ENCODE measurements at regions not wholly inside any gene's neighbourhood (a gene's known extent, or its start where the extent isn't known, plus 50 kb on each side); places are given as distances from the start of the nearest gene placed in this dataset.

- no peak for DNase-seq
- TF ChIP-seq CTCF (IDR thresholded peaks at IDR 0.05), result no peak
- no peaks in the 10 kb centered on the region for H3K36me3 ChIP-seq
- no peaks in the 10 kb centered on the region for H3K9me3 ChIP-seq
- no peak overlapping the region for H3K4me3 ChIP-seq
- 76 to 77% methylated on average over 1 of the region's 1 CpG for WGBS, 2 donors
- H3K27ac ChIP-seq, result no peak overlapping the region
- ATAC-seq (ENCODE audit: low FRiP score in 2 of 2), result no peak
- H3K4me1 ChIP-seq, result no peaks in the 10 kb centered on the region
- H3K27me3 ChIP-seq, result no peaks in the 10 kb centered on the region
Observed at GRCh38 chr18:39527465-39527864, 1961.9 kb upstream of the CELF4 start.

- Histone ChIP-seq H3K27ac (no peak overlapping the region), H3K4me1 (no peaks in the 10 kb centered on the region), H3K36me3 (no peaks in the 10 kb centered on the region), H3K9me3 (no peaks in the 10 kb centered on the region), H3K4me3 (no peak overlapping the region), H3K27me3 (no peaks in the 10 kb centered on the region)
- TF ChIP-seq EP300 (IDR thresholded peaks at IDR 0.05) (no peak), CTCF (IDR thresholded peaks at IDR 0.05) (no peak), POLR2A (IDR thresholded peaks at IDR 0.05) (no peak), POLR2AphosphoS5 (IDR thresholded peaks at IDR 0.05) (no peak)
- DNase-seq (no peak), ATAC-seq (ENCODE audit: low FRiP score in 2 of 2) (no peak)
Observed at GRCh38 chr18:39524370-39524769, 1958.8 kb upstream of the CELF4 start.

GRCh38 chr18:39523281-39523680 is 1957.7 kb upstream of the CELF4 start:
- TF ChIP-seq EP300 (IDR thresholded peaks at IDR 0.05) (no peak), CTCF (IDR thresholded peaks at IDR 0.05) (no peak), POLR2AphosphoS5 (IDR thresholded peaks at IDR 0.05) (no peak), POLR2A (IDR thresholded peaks at IDR 0.05) (no peak)
- Histone ChIP-seq H3K4me1 (no peaks in the 10 kb centered on the region), H3K36me3 (no peaks in the 10 kb centered on the region), H3K9me3 (no peaks in the 10 kb centered on the region), H3K27me3 (no peaks in the 10 kb centered on the region), H3K27ac (no peak overlapping the region), H3K4me3 (no peak overlapping the region)
- ATAC-seq (ENCODE audit: low FRiP score in 2 of 2), result no peak
- WGBS, 2 donors, result 74 to 85% methylated on average over 1 of the region's 1 CpG
- DNase-seq, result peak in 1 of 2 donors; percentile 27

- H3K36me3 ChIP-seq, result no peaks in the 10 kb centered on the region
- DNase-seq, result no peak
- H3K27ac ChIP-seq, result no peak overlapping the region
- no peaks in the 10 kb centered on the region for H3K4me1 ChIP-seq
- no peaks in the 10 kb centered on the region for H3K27me3 ChIP-seq
- no peak for ATAC-seq (ENCODE audit: low FRiP score in 2 of 2)
- H3K9me3 ChIP-seq, result no peaks in the 10 kb centered on the region
- no peak overlapping the region for H3K4me3 ChIP-seq
- TF ChIP-seq POLR2AphosphoS5 (IDR thresholded peaks at IDR 0.05) (no peak), POLR2A (IDR thresholded peaks at IDR 0.05) (no peak), CTCF (IDR thresholded peaks at IDR 0.05) (no peak), EP300 (IDR thresholded peaks at IDR 0.05) (no peak)
Observed at GRCh38 chr18:39521164-39521563, 1955.6 kb upstream of the CELF4 start.

- Histone ChIP-seq H3K27me3 (no peaks in the 10 kb centered on the region), H3K4me3 (no peak overlapping the region), H3K27ac (no peak overlapping the region), H3K9me3 (no peaks in the 10 kb centered on the region), H3K4me1 (no peaks in the 10 kb centered on the region), H3K36me3 (no peaks in the 10 kb centered on the region)
- TF ChIP-seq EP300 (IDR thresholded peaks at IDR 0.05) (no peak), POLR2A (IDR thresholded peaks at IDR 0.05) (no peak), POLR2AphosphoS5 (IDR thresholded peaks at IDR 0.05) (no peak), CTCF (IDR thresholded peaks at IDR 0.05) (no peak)
- DNase-seq, result no peak
- 85 to 90% methylated on average over 2 of the region's 2 CpGs for WGBS, 2 donors
- ATAC-seq (ENCODE audit: low FRiP score in 2 of 2), result no peak
Observed at GRCh38 chr18:39519741-39520140, 1954.1 kb upstream of the CELF4 start.
